Upper lobe of left lung (tissue), 4 donors: ENCODE measurements at regions not wholly inside any gene's neighbourhood (a gene's known extent, or its start where the extent isn't known, plus 50 kb on each side); places are given as distances from the start of the nearest gene placed in this dataset.

Experiments
- EP300 ChIP-seq, 4 donors: sonication (generic); formaldehyde crosslinking; IDR thresholded peaks; one replicate each; pipeline ENCODE4 v1.5.1; 2017; ENCODE audit warnings: antibody characterized with exemption in 4 of 4, control low read depth in 2 of 4
- TF ChIP-seq, protein P1 (sequence below), 6 experiments: fragments of 450-650 bp in 4 of 6; fragments of 200-600 bp in 2 of 6; sonication (generic) in 2 of 6; IDR thresholded peaks; one replicate each; pipeline ENCODE4 v1.5.1; 2016 to 2019; ENCODE audit warnings: antibody characterized with exemption in 6 of 6

DNA sequence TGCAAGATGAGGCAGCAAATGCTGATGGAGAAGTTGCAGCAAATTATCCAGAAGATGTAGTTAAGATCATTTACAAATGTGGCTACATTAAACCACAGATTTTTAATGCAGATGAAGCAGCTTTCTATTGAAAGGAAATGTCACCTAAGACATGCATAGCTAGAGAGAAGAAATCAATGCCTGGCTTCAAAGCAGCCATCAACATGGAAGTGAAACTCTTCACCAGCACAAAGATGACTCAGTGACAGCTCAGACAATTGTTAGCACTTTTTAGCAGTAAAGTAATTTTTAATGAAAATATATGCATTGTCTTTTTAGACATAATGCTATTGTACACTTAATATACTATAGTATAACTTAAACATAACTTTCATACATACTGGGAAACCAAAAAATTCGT is 71.4 kb downstream of the FANCF start:
- TF ChIP-seq, protein P1, sequence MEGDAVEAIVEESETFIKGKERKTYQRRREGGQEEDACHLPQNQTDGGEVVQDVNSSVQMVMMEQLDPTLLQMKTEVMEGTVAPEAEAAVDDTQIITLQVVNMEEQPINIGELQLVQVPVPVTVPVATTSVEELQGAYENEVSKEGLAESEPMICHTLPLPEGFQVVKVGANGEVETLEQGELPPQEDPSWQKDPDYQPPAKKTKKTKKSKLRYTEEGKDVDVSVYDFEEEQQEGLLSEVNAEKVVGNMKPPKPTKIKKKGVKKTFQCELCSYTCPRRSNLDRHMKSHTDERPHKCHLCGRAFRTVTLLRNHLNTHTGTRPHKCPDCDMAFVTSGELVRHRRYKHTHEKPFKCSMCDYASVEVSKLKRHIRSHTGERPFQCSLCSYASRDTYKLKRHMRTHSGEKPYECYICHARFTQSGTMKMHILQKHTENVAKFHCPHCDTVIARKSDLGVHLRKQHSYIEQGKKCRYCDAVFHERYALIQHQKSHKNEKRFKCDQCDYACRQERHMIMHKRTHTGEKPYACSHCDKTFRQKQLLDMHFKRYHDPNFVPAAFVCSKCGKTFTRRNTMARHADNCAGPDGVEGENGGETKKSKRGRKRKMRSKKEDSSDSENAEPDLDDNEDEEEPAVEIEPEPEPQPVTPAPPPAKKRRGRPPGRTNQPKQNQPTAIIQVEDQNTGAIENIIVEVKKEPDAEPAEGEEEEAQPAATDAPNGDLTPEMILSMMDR (IDR thresholded peaks at IDR 0.05), result no peak
- no peak for TF ChIP-seq EP300 (IDR thresholded peaks at IDR 0.05)
